Ovary (tissue), 7 donors: ENCODE measurements at regions not wholly inside any gene's neighbourhood (a gene's known extent, or its start where the extent isn't known, plus 50 kb on each side); places are given as distances from the start of the nearest gene placed in this dataset.

Source experiments
- DNase-seq, 5 donors: peaks; one replicate each; pipeline ENCODE4 v3.0.0-alpha.2; 2019 to 2020
- H3K27ac ChIP-seq, 2 donors: fragments of 200-600 bp; one replicate each; pipeline versions ENCODE4 v1.5.1 to v1.8.0; 2019 to 2022
- H3K27me3 ChIP-seq: fragments of 200-600 bp; one replicate; pipeline ENCODE4 v1.8.0; 2022
- H3K36me3 ChIP-seq: fragments of 200-600 bp; sonication (generic); one replicate; pipeline ENCODE4 v1.5.1; 2019
- H3K4me1 ChIP-seq: one replicate; pipeline ENCODE4 v1.8.1; 2013; ENCODE audit warnings: mild to moderate bottlenecking, moderate library complexity; ENCODE audit not compliant: insufficient read depth
- H3K4me3 ChIP-seq: fragments of 200-600 bp; sonication (generic); one replicate; pipeline ENCODE4 v1.5.1; 2017
- H3K9me3 ChIP-seq, 2 donors: fragments of 200-600 bp in 1 of 2; sonication (generic) in 1 of 2; one replicate each; pipeline versions ENCODE4 v1.5.1 to v1.8.1; 2013 to 2019; ENCODE audit warnings: mild to moderate bottlenecking in 1 of 2, moderate library complexity in 1 of 2
- CTCF ChIP-seq, 3 donors: fragments of 450-650 bp in 2 of 3; fragments of 200-600 bp in 1 of 3; IDR thresholded peaks; one replicate each; pipeline versions ENCODE4 v1.5.1 to v1.8.0; 2016 to 2022; ENCODE audit warnings: antibody characterized with exemption in 3 of 3, mild to moderate bottlenecking in 1 of 3
- EP300 ChIP-seq: sonication (generic); formaldehyde crosslinking; IDR thresholded peaks from one replicate; pipeline ENCODE4 v1.6.1; 2017; ENCODE audit warnings: antibody characterized with exemption
- POLR2A ChIP-seq: fragments of 450-650 bp; IDR thresholded peaks from one replicate; pipeline ENCODE4 v1.6.1; 2017; ENCODE audit warnings: antibody characterized with exemption, mild to moderate bottlenecking, moderate library complexity
- WGBS, 3 donors: extraction: QIAGEN DNeasy Blood & Tissue Kit in 1 of 3; methylation state at CpG; one replicate each; pipeline versions ENCODE4 v1.1.5 to v1.1.7; 2013 to 2017; 5-methylcytosine and 5-hydroxymethylcytosine counted together
- intact Hi-C, 4 donors: fragments of 100-400 bp; cut with DNase I; formaldehyde crosslinking; loops; one replicate each; pipeline versions ENCODE4 v1.11.0 to v1.15.1; 2022 to 2023
- donor health status: DM: no; HTN: no; CAD: no; lungs with moderate emphysema.
- donor health status: DM: no; HTN: no; CAD: no.
- donor health status: Bipolar disorder and iron deficiency.
- donor health status: DM: no; HTN: no; CAD: no.
- donor health status: DM: yes; HTN: yes; CAD: no.

- H3K27ac ChIP-seq: no peak overlapping the region
- TF ChIP-seq CTCF (IDR thresholded peaks at IDR 0.05) (no peak), POLR2A (no peak), EP300 (no peak)
- no peak overlapping the region for H3K4me3 ChIP-seq
- WGBS, 3 donors: 85 to 95% (median 91%) methylated on average over 1 of the region's 1 CpG
- no peaks in the 10 kb centered on the region for H3K9me3 ChIP-seq
- intact Hi-C loops: no loop called here
- H3K4me1 ChIP-seq: no peaks in the 10 kb centered on the region
- no peaks in the 10 kb centered on the region for H3K36me3 ChIP-seq
- DNase-seq: no peak
- H3K27me3 ChIP-seq: no peaks in the 10 kb centered on the region
These were observed 800.1 kb upstream of the PCDH9 start for GRCh38 chr13:68030152-68030809.

- H3K27ac ChIP-seq: no peak overlapping the region
- intact Hi-C loops: loop anchor here in 1 of 4 donors (1.0 kb wide), 1 partner anchor 8 kb away; no protein-coding TSS in a partner anchor
- no peaks in the 10 kb centered on the region for H3K9me3 ChIP-seq
- DNase-seq: no peak
- H3K4me3 ChIP-seq: no peak overlapping the region
- H3K4me1 ChIP-seq: no peaks in the 10 kb centered on the region
- H3K36me3 ChIP-seq: no peaks in the 10 kb centered on the region
- TF ChIP-seq POLR2A: no peak
- no peak for TF ChIP-seq CTCF (IDR thresholded peaks at IDR 0.05)
- TF ChIP-seq EP300: no peak
- H3K27me3 ChIP-seq: no peaks in the 10 kb centered on the region
These were observed 798.6 kb upstream of the PCDH9 start for GRCh38 chr13:68028701-68029100.

GRCh38 chr13:68027306-68027705, 797.2 kb upstream of the PCDH9 start:
- 16 to 27% (median 18%) methylated on average over 4 of the region's 4 CpGs for WGBS, 3 donors
- H3K27me3 ChIP-seq: no peaks in the 10 kb centered on the region
- no peak overlapping the region for H3K4me3 ChIP-seq
- no peak for DNase-seq
- intact Hi-C loops: no loop called here
- H3K9me3 ChIP-seq: no peaks in the 10 kb centered on the region
- H3K4me1 ChIP-seq: no peaks in the 10 kb centered on the region
- no peaks in the 10 kb centered on the region for H3K36me3 ChIP-seq
- no peak overlapping the region for H3K27ac ChIP-seq
- TF ChIP-seq EP300 (no peak), CTCF (IDR thresholded peaks at IDR 0.05) (no peak), POLR2A (no peak)

DNA sequence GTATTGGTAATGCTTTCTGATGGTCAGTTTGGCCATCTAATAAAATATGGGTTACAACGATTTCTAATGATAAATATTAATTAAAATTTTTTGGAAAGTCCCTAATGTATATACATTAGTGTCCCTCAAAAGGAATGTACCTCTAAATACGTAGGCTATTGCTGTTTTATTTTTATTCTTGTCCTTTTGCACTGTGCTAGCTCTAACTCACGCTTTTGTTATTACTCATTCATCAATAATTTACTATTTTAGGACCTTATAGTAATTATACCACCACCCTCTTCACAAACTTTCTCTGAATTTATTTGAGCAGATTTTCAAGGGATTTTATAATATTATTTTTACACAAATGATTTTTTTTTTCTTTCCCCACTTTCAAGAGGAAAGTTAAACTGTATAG, 795.9 kb upstream of the PCDH9 start:
- Histone ChIP-seq H3K4me3 (no peak overlapping the region), H3K4me1 (no peaks in the 10 kb centered on the region), H3K9me3 (no peaks in the 10 kb centered on the region), H3K27ac (no peak overlapping the region), H3K27me3 (no peaks in the 10 kb centered on the region), H3K36me3 (no peaks in the 10 kb centered on the region)
- no peak for TF ChIP-seq EP300
- no peak for TF ChIP-seq CTCF (IDR thresholded peaks at IDR 0.05)
- TF ChIP-seq POLR2A: no peak
- 78 to 81% (median 81%) methylated on average over 3 of the region's 3 CpGs for WGBS, 3 donors
- intact Hi-C loops: no loop called here
- no peak for DNase-seq
